Psoas muscle (tissue), 7 donors: ENCODE measurements at regions not wholly inside any gene's neighbourhood (a gene's known extent, or its start where the extent isn't known, plus 50 kb on each side); places are given as distances from the start of the nearest gene placed in this dataset.

Experiments
- ATAC-seq, 4 donors: fragments of 200-7000 bp; cut with Tn5 transposase; one replicate each; pipeline ENCODE4 v1.9.1; 2020; ENCODE audit warnings: moderate library complexity in 3 of 4, mild to moderate bottlenecking in 2 of 4
- DNase-seq, 2 donors: peaks; one replicate each; pipeline ENCODE4 v3.0.0-alpha.2; 2020
- H3K27ac ChIP-seq: fragments of 200-600 bp; one replicate; pipeline ENCODE4 v1.8.0; 2022
- H3K27me3 ChIP-seq, 3 donors: fragments of 200-600 bp in 1 of 3; one replicate each; pipeline versions ENCODE4 v1.6.1 to v1.8.0; 2013 to 2022; ENCODE audit warnings: low read length in 2 of 3, mild to moderate bottlenecking in 2 of 3, moderate library complexity in 1 of 3; ENCODE audit not compliant: insufficient read depth in 3 of 3
- H3K36me3 ChIP-seq, 2 donors: fragments of 200-600 bp in 1 of 2; one replicate each; pipeline versions ENCODE4 v1.6.1 to v1.8.0; 2013 to 2022; ENCODE audit warnings: low read depth in 1 of 2, mild to moderate bottlenecking in 1 of 2, moderate library complexity in 1 of 2; ENCODE audit not compliant: insufficient read depth in 1 of 2
- H3K4me1 ChIP-seq: fragments of 200-600 bp; one replicate; pipeline ENCODE4 v1.8.0; 2022
- H3K4me3 ChIP-seq: fragments of 200-600 bp; one replicate; pipeline ENCODE4 v1.8.0; 2022; ENCODE audit warnings: mild to moderate bottlenecking
- H3K9me3 ChIP-seq: fragments of 200-600 bp; one replicate; pipeline ENCODE4 v1.8.0; 2022
- CTCF ChIP-seq: fragments of 200-600 bp; IDR thresholded peaks from one replicate; pipeline ENCODE4 v1.8.0; 2022; ENCODE audit warnings: antibody characterized with exemption
- WGBS, 3 donors: extraction: QIAGEN DNeasy Blood & Tissue Kit; methylation state at CpG; one replicate each; pipeline versions ENCODE4 v1.1.6 to v1.1.7; 2013; 5-methylcytosine and 5-hydroxymethylcytosine counted together
- intact Hi-C, 2 donors: fragments of 100-400 bp; cut with DNase I; formaldehyde crosslinking; loops; one replicate each; pipeline versions ENCODE4 v1.11.0 to v1.14.2; 2022
- donor health status: healthy with polysubstance abuse.
- donor health status: DM: no; HTN: no; CAD: no; lungs with moderate emphysema.
- donor health status: Bipolar disorder and iron deficiency.
- donor health status: healthy.
- donor health status: DM: yes; HTN: yes; CAD: no.
- donor health status: DM: no; HTN: no; CAD: no.
- donor health status: DM: yes; HTN: yes; CAD: no.

- H3K27me3 ChIP-seq, result no peaks in the 10 kb centered on the region
- intact Hi-C loops, result no loop called here
- no peaks in the 10 kb centered on the region for H3K9me3 ChIP-seq
- H3K4me1 ChIP-seq, result no peaks in the 10 kb centered on the region
- H3K27ac ChIP-seq, result no peak overlapping the region
- no peaks in the 10 kb centered on the region for H3K36me3 ChIP-seq
- no peak for DNase-seq
- no peak for TF ChIP-seq CTCF
- WGBS, 3 donors, result 73 to 80% (median 79%) methylated on average over 3 of the region's 3 CpGs
- no peak for ATAC-seq
- H3K4me3 ChIP-seq, result no peak overlapping the region
Observed at GRCh38 chr2:195545811-195546210, 111.2 kb upstream of the SLC39A10 start.

DNA sequence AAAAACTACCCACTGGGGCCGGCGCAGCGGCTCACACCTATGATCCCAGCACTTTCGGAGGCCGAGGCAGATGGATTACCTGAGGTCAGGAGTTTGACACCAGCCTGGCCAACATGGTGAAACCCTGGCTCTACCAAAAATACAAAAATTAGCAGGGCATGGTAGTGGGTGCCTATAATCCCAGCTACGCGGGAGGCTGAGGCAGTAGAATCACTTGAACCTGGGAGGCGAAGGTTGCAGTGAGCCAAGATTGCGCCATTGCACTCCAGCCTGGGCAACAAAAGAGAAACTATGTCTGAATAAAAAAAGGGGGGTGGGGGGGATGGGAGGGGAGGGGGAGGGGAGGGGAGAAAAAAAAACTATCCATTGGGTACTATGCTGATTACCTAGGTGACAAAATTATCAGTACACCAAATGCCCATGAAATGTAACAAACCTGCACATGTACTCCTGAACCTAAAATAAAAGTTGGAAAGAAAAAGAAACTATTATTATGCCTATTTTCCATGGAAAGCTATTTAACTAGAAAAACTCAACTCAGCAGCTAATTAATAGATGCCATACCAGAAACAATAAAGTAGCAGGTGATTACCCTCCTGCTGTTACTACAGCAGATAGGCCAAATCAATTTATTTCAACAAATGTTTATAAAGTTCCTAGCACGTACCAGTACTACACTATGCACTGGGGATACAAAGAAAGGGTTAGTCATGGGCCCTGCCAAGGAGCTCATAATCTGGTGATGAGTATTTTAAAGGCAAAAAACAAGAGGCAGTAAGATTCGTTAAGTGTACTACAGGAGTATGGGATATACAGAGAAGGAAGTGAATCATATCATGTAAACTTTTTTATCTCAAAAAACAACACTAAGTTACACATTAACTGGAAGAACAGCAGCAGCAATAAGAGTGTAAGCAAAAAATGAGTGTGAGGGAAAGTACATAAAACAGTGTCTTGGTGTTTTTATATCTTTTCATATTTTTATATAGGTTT is 112.8 kb upstream of the SLC39A10 start:
- no peak for TF ChIP-seq CTCF
- WGBS, 3 donors, result 90 to 94% (median 90%) methylated on average over 11 of the region's 11 CpGs
- ATAC-seq (no peak), DNase-seq (no peak)
- H3K4me3 ChIP-seq, result no peak overlapping the region
- no peaks in the 10 kb centered on the region for H3K4me1 ChIP-seq
- no peaks in the 10 kb centered on the region for H3K27me3 ChIP-seq
- H3K9me3 ChIP-seq, result no peaks in the 10 kb centered on the region
- H3K27ac ChIP-seq, result no peak overlapping the region
- intact Hi-C loops, result no loop called here
- no peaks in the 10 kb centered on the region for H3K36me3 ChIP-seq

DNA sequence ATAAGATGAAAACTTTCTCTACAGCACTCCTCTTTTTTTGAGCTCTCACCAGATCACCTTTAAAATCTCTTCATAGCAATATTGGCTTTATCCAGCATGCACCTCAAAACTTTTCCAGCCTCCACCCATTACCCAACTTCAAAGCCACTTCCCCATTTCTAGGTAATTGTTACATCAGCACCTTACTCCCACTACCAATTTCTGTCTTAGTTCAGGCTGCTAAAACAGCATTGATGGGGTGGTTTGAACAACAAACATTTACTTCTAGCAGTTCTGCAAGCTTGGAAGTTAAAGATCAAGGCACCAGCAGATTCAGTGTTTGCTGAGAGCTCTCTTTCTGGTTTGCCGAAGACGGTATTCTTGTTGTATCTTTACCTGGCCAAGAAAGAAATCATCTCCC is 114.0 kb upstream of the SLC39A10 start:
- DNase-seq, result no peak
- Histone ChIP-seq H3K9me3 (no peaks in the 10 kb centered on the region), H3K27ac (no peak overlapping the region), H3K36me3 (no peaks in the 10 kb centered on the region), H3K4me3 (no peak overlapping the region), H3K27me3 (no peaks in the 10 kb centered on the region), H3K4me1 (no peaks in the 10 kb centered on the region)
- no peak for TF ChIP-seq CTCF
- intact Hi-C loops, result no loop called here
- 93 to 95% (median 94%) methylated on average over 2 of the region's 2 CpGs for WGBS, 3 donors
- no peak for ATAC-seq

DNA sequence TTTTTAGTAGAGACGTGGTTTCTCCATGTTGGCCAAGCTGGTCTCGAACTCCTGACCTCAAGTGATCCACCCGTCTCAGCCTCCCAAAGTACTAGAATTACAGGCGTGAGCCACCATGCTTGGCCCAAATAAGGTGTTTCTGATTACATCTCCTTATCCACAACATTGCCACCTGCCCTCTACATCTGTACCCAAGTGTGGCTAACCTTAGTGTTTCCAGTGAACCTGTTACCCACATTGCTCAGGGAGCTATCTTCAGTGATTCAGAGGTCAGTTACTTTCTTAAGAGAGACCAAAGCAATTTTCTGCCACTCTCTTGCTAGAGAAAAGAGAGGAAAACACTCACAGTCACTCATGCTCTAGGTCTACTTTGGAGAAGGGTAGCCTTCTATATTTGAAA is 115.0 kb upstream of the SLC39A10 start:
- ATAC-seq (no peak), DNase-seq (no peak)
- intact Hi-C loops, result no loop called here
- 67 to 69% (median 68%) methylated on average over 4 of the region's 4 CpGs for WGBS, 3 donors
- Histone ChIP-seq H3K27ac (no peak overlapping the region), H3K27me3 (no peaks in the 10 kb centered on the region), H3K4me3 (no peak overlapping the region), H3K4me1 (no peaks in the 10 kb centered on the region), H3K9me3 (no peaks in the 10 kb centered on the region), H3K36me3 (no peaks in the 10 kb centered on the region)
- TF ChIP-seq CTCF, result no peak
